NAMALWA (cell line): ENCODE measurements at regions not wholly inside any gene's neighbourhood (a gene's known extent, or its start where the extent isn't known, plus 50 kb on each side); places are given as distances from the start of the nearest gene placed in this dataset.
"Not testable (repeated sequence)": the region's sequence is repeated elsewhere in the genome, so short reads cannot be mapped to it uniquely, and the experiment has no call there.

Source experiments
- DNase-seq: peaks from one replicate; pipeline ENCODE4 v3.0.0-alpha.2; 2015; ENCODE audit warnings: low spot score

DNA sequence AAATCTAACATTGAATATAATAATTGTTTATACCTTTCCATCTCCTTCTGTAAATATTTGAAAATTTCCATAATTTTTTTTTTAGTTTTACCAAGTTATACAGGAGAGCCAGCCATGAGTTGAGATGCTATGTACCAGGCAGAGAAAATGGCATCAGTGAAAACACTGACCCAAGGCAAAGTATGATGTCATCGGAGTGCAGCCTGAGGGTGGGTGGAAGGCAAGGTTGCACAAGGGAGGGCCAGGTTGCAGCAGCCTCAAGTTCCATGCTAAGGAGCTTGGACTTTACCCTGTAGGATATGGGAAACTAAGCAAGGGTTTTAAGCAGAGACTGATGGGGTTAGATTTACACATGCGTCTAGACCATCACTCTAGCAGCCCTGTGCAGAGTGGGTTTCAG lies 441.1 kb downstream of the BCAT1 start:
- no peak for DNase-seq

DNA sequence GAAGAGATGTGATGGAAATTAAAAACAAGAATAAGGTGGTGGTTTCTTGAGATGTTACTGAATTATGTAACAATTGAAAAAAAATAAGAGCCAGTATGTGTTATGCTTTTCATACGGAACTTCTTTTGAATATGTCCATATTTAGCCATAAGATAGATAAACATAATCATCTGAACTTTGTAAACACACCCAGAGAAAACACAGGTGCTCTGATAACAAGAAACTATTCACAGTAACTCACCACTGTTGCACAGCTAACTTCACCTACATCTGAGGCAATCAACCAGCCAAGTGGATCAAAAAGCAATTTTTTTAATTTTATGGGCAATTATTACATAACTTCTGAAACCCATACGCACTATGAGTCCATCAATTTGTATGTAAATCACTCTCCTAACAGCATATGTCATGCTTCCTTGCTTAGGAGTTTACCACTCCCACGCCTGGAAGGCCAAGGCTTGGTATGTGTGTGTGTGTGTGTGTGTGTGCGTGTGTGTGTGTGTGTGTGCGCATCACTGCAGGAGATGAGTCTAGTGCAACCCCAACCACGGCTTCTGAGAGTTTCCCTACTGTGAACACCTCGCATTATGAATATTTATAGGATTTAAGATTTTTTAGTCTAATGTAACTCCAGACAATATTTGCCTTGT lies 443.4 kb downstream of the BCAT1 start:
- DNase-seq: peak; percentile 62

DNA sequence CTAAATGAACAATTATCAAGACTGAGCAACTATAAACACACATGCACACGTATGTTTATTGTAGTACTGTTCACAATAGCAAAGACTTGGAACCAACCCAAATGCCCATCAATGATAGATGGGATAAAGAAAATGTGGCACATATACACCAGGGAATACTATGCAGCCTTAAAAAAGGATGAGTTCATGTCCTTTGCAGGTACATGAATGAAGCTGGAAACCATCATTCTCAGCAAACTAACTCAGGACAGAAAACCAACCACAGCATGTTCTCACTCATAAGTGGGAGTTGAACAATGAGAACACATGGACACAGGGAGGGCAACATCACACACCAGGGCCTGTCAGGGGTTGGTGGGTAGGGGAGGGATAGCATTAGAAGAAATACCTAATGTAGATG lies 445.4 kb downstream of the BCAT1 start:
- DNase-seq: not testable (repeated sequence)

DNA sequence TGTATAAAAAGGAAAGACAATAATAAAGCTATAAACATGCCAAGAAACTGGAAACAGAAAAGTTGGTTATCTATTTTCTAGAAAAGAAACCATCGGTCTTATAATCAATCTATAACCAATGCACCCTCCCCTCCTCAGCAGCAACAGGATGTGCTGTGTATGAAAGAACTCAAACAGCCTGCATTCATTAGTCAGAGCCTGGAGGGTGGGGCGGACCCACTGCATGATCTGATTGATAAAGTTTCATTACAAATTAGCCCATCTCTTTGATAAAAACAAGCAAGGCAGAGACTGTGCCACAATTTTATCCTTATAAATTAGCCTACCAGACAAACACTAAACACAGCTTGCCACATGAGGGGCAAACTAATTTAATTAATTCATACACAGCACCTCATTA lies 448.1 kb downstream of the BCAT1 start:
- DNase-seq: no peak

DNA sequence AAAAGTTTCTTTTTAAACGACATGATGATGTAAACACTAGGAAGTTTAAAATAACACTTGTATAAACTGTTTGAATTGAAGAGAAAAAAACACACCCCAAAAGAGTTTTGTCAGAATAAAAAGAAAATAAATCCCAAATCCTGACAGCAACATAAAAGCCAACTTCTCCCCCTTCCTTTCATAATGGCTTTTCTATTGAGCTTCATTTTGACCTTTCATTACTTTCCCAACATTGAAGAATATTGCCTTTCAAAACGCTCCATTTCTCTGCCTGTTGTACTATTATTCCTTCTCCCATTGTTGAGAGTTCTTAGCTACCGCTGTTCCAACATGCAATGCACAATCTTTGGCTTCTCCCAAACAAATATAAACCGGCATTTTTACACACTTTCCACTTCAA lies 448.5 kb downstream of the BCAT1 start:
- no peak for DNase-seq

DNA sequence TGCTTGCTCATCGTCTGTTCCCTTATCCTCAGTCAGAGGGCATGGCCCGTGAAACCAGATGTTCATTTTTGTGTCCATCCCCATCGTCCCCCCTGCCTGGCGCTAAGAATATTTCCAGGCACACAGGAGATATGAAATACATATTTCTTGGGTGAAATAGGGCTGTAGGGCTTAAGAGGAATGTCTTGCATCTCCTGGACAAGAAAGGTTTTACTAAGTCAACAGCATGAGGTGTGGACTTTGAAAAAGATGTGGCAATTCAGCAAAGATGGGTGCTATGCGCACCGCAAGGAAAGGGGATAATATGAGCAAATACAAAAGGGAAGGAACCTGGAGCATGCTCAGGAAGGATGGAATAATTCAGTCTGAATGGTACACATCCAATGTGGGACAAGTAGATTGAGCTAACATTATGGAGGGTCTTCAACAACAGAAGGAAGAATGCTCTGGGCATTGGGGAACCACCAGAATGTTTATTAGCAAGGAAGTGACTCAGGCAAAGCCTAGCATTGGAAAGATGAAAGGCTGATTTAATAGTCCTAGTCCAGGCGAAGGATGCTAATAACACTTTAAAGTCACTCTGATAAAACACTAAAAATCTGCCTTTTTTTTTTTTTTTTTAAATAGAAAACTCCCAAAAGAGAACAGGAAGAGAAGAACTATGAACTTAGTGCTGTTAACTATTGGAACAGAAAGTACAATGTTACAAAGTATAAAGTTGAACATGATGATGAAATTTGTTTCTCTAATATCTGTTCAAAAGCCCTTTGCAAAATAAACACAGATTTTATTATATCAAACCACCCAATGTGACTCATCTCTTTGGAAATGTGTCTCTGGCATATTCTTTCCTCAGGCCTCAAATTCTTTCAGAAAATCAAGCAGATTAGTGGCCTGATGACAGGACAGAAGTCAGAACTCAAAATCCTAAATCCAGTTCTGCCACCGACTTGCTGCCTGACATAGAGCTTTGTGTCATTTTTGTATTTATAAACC lies 449.5 kb downstream of the BCAT1 start:
- no peak for DNase-seq

DNA sequence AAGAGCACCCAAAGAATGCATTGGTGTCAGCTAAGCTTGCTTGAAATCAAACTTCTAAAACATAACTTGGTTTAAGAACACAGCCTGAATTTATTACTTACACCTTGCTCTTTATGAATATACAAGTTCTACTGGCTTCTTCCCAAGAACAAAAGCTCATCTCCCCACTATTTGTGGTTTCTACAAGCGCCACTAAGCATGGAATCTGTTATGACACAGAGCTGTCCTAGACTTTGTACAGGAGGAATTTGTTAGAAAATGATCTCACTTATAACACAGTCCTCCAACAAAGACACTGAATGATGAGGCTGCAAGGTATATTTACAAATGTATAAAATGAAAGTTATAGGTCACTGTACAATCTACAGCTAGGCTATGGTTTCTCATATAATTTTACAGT lies 452.1 kb downstream of the BCAT1 start:
- DNase-seq: no peak

DNA sequence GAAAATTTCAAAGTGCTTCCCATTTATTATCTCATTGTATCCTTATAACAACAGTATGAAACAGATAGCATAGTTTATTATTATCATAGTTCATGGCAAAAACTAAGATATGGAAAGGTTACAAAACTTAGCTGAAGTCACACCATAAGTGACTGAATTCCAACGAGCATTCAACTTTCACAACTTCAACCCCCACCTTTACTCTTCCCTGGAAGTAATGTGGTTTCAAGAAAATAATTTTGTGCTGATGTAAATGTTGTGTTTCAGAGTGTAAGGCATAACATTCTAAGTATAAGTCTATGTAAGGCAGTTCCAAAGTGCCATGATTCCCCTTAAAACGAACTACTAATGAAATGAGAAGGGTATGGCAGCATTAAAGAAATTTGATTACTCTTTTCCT lies 454.5 kb downstream of the BCAT1 start:
- no peak for DNase-seq

DNA sequence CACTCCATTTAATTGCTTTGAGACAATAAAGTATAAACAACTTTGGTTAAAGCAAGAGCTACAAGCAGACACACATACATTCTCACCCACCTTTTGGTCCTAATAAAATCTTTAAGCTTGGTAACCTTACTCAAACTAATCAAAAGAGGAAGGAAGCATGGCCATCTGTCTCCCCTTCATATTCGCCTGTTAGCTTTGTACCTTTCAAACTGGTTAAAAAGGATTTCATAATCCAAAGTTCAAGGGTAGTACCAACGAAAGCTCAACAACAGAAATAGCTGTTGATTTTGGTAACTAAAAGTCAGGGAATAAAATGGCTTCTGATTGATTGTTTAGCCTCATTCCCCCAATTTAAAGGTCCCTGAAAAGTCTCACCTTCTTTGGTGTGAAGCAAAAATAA lies 456.9 kb downstream of the BCAT1 start:
- peak; percentile 54 for DNase-seq

DNA sequence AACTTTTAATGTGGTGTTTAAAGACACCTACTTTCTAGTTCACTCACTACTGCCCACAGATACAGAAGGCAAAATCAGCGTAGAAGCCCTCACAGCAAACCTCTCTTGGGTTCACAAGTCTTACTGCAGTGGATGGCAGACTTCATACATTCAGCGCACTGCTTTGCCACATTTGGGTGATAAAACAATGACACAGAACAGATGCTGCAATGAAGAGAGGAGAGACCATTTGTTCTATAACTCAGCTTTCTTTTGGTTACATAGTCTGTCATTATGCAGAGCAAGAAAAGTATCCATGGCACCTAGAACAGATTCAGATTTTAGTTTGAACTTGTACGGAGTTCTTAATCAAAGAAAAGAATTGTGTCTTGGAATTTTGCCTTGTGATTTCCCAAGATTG lies 459.0 kb downstream of the BCAT1 start:
- no peak for DNase-seq

DNA sequence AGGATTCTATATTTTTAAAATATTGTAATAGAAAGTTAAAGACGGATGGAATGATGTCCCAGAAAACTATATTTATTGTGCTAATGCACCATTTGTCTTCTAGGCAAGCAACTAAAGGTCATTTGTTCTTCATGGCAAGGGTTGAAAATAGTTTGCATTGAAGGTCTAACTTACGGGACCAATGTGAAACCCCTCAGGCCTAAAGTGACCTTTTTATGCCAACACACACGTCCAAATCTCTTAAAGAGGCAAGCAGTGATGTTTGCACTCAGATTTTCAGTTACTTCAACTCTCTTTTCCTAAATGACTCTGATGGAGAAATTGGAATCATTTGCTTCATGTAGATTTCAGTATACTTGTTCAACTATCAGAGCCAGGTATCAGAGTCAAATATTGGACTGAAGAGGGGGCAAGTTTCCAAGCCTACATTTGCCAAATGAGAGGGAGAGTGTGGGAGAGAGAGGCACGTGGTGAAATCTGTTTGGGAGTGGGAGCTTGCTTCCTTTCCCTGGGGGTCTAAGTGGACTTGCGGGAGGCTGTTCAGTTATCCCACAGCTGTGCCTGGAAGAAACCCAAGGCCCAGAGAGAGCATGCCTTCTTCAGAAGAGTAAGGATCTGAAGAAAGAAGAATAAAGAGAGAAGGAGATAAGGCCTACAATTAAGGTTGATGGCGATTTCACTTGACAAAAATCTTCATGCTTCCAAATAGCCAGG lies 459.8 kb downstream of the BCAT1 start:
- DNase-seq: no peak

DNA sequence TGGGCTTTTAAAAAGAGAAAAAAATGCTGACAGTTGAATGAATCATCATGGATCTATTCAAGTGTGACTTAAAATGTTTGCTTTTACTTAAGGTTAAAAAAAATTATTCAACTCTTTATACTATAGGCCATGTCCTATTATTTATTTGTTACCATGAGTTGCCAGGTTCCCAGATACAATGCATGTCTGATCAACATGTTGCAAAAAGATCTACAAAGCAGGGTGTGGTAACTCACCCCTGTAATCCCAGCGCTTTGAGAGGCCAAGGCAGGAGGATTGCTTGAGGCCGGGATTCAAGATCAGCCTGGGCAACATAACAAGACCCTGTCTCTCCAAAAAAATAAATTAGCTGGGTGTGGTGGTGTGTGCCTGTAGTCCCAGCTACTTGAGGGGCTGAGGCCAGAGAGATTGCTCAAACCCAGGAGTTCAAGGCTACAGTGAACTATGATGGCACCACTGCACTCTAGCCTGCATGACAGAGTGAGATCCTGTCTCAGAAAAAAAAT lies 460.8 kb downstream of the BCAT1 start:
- DNase-seq: no peak

DNA sequence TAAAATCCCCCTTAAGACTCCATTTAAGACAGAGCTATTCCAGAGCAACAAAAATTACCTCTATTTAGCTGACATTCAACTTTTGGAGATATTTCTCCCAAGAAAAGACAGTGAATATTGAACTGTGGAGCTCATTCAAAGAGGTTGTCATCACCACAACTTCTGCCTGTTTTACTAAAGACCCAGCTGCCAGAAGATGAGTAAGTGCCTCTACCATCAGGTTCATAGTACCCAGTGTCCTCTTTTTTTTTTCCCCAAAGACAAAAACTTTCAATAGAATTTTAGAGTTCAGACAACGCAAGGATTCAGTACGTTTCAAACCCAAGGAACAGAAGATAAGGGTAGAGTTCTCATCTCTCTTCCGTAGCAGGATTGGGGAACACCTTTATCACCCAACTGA lies 461.3 kb downstream of the BCAT1 start:
- no peak for DNase-seq

DNA sequence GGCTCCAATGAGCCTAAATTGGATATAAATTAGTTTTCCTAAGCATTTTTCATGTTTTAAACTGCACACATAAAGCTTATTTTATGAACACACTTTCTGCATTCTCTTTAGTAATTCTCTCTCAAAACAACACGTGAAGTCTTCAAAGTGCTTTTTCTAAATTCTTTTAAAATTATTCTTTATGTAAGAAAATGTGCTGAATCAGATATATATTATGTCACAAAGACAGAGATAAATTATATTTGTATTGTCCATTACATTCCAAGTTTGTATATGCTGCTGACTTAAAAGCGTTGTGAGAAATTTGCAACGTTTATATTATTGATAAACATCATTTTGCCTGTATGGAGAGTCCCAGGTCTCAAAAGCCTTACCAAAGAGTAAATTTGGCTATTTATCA lies 465.2 kb downstream of the BCAT1 start:
- DNase-seq: no peak

DNA sequence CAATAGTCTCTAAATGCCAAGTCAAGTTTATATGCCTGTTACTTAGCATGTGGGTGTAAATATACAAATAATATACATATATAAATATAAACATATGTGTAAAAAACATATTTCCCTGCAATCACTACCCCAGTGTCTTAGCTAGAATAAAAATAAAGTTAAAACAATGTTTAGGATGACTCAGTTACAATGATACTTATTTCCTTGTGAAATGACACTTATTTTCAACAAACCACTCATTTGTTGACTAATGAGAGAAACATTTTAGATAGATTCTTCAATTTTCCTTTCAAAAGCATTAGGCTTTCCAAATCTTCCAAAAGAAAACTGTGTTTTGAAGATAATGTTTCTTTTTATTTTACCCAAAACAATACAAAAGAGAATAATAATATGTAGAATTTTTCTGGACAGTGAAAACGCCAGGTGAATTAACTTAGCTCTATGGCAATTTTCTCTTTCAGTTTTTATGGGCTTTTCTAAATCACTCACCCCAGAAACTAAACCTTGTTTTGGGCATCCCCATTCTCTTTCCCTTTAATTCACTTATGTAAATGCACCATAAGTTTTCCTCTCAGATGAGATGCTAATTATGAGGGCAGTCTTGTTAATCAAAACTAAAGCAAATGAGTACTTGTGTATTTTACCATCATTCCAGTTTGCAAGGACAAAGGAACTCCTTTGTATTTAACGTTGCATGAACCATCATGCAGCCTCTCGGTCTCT lies 465.9 kb downstream of the BCAT1 start:
- no peak for DNase-seq

DNA sequence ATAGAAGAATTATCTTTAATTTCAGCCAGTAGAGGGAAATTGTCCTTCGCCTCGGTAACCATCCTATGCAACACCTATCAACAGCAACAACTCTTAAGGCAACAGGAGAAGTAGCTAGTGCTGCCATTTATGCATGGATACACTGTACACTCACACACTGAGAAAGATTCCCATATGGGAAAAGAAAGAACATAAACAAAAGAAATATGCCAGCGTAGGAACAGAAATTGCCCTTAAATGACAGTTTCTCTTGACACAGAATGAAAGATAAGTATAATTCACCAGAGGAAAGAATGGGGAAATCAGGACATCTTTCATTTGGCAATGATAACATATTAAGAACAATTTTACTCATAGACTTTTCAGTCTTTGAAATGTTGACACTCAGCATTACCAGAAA lies 466.9 kb downstream of the BCAT1 start:
- DNase-seq: no peak

DNA sequence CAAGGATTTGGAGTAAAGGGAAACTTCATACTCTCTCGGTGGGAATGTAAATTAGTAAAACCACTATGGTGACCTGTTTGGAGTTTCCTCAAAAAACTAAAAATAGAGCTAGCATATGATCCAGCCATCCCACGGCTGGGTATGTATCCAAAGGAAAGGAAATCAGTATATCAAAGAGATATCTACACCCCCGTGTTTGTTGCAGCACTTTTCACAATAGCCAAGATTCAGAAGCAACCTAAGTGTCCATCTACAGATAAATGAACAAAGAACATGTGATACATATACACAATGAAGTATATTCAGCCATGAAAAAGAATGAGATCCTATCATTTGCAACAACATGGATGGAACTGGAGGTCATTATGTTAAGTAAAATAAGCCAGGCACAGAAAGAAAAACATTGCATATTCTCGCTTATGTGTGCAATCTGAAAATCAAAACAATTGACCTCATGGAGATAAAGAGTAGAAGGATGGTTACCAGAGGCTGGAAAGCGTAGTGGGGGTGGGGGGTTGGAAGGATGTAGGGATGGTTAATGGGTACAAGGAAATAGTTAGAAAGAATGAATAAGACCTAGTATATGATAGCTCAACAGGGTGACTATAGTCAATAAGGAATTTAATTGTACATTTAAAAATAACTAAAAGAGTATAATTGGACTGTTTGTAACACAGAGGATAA lies 468.0 kb downstream of the BCAT1 start:
- DNase-seq: no peak

DNA sequence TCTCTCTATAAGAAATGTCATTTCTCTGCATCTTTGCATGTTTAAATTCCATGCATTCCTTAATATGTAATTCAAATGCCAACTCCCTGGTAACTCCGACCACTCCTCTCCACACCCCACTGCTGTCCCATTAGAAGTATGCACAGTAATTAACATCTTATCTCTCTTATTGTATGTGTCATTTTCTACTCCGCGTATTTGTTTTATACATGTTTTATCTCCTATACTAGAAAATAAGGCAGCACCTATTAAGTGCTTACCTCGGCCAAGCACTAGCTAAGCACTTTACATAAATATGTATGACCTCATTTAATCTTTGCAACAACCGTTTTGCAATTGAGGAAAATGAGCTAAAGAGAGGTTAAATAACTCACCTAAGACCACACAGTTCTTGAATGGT lies 469.8 kb downstream of the BCAT1 start:
- DNase-seq: no peak

DNA sequence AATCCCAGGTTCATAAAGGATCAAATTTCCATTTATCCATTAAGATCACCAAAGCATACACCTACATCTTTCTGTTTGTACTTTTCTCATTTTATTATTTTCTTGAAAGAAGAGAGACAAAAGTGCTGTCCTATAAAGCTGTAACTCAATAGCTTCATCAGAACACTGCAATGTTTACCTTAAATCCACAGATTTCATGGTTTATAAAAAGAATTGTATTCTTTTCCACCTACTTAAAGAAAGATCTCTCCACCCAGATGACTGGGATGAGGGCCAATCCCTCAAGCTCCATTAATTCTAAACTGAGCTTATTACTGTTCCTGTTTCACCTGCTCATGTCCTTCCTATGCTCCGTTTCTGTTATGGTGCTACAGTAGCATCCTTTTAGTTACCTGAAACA lies 470.6 kb downstream of the BCAT1 start:
- DNase-seq: no peak

DNA sequence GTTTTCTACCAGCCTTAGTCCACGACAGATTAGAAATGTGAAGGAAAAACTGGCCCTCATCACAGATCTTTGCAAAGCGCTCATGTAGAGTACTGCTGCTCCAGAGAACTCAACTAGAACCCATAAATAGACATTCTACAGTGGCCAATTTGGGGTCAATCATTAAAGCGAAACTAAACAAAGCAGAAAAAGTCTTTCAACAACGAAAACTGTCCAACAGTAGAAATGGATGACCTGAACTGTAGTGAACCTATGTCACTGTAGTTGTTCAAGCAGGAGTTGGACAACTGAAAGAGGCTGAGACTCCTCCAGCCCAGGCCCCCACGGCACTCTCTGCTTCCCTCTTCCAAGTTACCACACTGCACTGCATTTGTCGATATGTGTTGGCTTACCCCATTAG lies 472.6 kb downstream of the BCAT1 start:
- DNase-seq: no peak

DNA sequence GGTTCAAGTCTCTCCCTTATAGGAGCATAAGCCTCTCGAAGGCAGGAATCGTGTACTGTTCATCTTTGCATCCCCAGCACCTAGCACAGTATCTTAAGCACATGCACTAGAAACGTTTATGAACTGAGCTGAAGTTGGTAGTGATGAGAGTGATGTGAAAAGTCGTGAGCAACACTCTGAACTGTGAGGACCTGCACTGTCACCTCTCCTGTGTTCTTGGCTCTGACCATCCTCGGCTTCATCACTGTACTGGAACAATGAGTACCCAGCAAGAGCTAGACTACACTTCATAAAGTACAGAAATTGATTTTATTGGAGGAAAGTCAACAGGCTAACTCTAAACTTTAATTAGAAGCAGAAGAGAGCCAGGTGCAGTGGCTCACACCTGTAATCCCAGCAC lies 473.6 kb downstream of the BCAT1 start:
- no peak for DNase-seq
